H1 (cell line): ENCODE measurements at regions not wholly inside any gene's neighbourhood (a gene's known extent, or its start where the extent isn't known, plus 50 kb on each side); places are given as distances from the start of the nearest gene placed in this dataset.
"Not testable (repeated sequence)": the region's sequence is repeated elsewhere in the genome, so short reads cannot be mapped to it uniquely, and the experiment has no call there.

Experiments used
- CTCF ChIA-PET: fragments of 300-600 bp; sonication (Branson Sonifier 250); formaldehyde crosslinking; loops from one replicate; lab custom pipeline; 2021; ENCODE audit not compliant: partially characterized antibody; lab: Charles Lee
- POLR2A ChIA-PET: fragments of 300-600 bp; sonication (Branson Sonifier 250); formaldehyde crosslinking; loops from one replicate; lab custom pipeline; 2021; ENCODE audit warnings: inconsistent platforms; ENCODE audit not compliant: partially characterized antibody; lab: Charles Lee
- DNase-seq, 2 experiments: peaks; one replicate each; pipeline versions ENCODE4 v3.0.0 to v3.0.0-alpha.2; 2010 to 2022; ENCODE audit warnings: low spot score in 2 of 2, low read depth in 1 of 2, mixed read lengths in 1 of 2
- FAIRE-seq: peaks from 2 replicates; lab custom pipeline; 2011; peaks lifted over from hg19 to GRCh38; lab: Jason Lieb, UNC
- H2AFZ ChIP-seq: 2 replicates; pipeline ENCODE4 v1.8.1; 2012; ENCODE audit warnings: low read length, inconsistent platforms
- H2AK5ac ChIP-seq: 2 replicates; pipeline ENCODE4 v1.6.1; 2013; ENCODE audit warnings: low read depth, low read length
- H2BK120ac ChIP-seq: replicated peaks from 2 replicates; pipeline ENCODE3; 2013; ENCODE audit warnings: low read depth, low read length, inconsistent platforms
- H2BK12ac ChIP-seq: 2 replicates; pipeline ENCODE4 v1.6.1; 2013; ENCODE audit warnings: low read depth, low read length
- H2BK15ac ChIP-seq: 2 replicates; pipeline ENCODE4 v1.6.1; 2013; ENCODE audit warnings: low read length
- H2BK20ac ChIP-seq: 2 replicates; pipeline ENCODE4 v1.6.1; 2013; ENCODE audit warnings: low read length
- H2BK5ac ChIP-seq: 2 replicates; pipeline ENCODE4 v1.6.1; 2013; ENCODE audit warnings: low read depth, low read length
- H3K14ac ChIP-seq: 2 replicates; pipeline ENCODE4 v1.6.1; 2013; ENCODE audit warnings: inconsistent platforms; ENCODE audit not compliant: insufficient read length
- H3K18ac ChIP-seq: 2 replicates; pipeline ENCODE4 v1.6.1; 2013; ENCODE audit warnings: low read length; ENCODE audit errors: extremely low read depth
- H3K23ac ChIP-seq: 2 replicates; pipeline ENCODE4 v1.6.1; 2013; ENCODE audit warnings: inconsistent platforms; ENCODE audit not compliant: insufficient read length
- H3K23me2 ChIP-seq: 2 replicates; pipeline ENCODE4 v1.6.1; 2013; ENCODE audit warnings: low read depth, low read length
- H3K27ac ChIP-seq: 2 replicates; pipeline ENCODE4 v1.6.1; 2011; ENCODE audit warnings: low read depth, low read length, inconsistent platforms
- H3K27me3 ChIP-seq, 4 experiments: replicated peaks in 1 of 4; 1 replicate in 1 of 4; 2 replicates in 3 of 4; pipeline versions ENCODE4 v1.6.1 to v1.8.1; 2011 to 2013; ENCODE audit warnings: low read length in 3 of 4, mild to moderate bottlenecking in 3 of 4, inconsistent platforms in 2 of 4, mixed read lengths in 2 of 4, moderate library complexity in 1 of 4; ENCODE audit not compliant: control insufficient read depth in 3 of 4, insufficient read depth in 3 of 4; ENCODE audit errors: extremely low read depth in 1 of 4
- H3K36me3 ChIP-seq, 4 experiments: 2 replicates each; pipeline versions ENCODE4 v1.6.1 to v1.8.1; 2011 to 2013; ENCODE audit warnings: mild to moderate bottlenecking in 4 of 4, low read length in 3 of 4, moderate library complexity in 2 of 4, control low read depth in 1 of 4, inconsistent platforms in 1 of 4; ENCODE audit not compliant: insufficient read depth in 4 of 4, control insufficient read depth in 2 of 4
- H3K4ac ChIP-seq: replicated peaks from 2 replicates; pipeline ENCODE3; 2013; ENCODE audit warnings: low read length, low read depth, mixed read lengths, inconsistent platforms; ENCODE audit not compliant: insufficient read length
- H3K4me1 ChIP-seq, 4 experiments: replicated peaks in 1 of 4; 1 replicate in 1 of 4; 2 replicates in 3 of 4; pipeline versions ENCODE4 v1.6.1 to v1.8.1; 2011 to 2013; ENCODE audit warnings: low read length in 3 of 4, inconsistent platforms in 2 of 4, mixed read lengths in 1 of 4; ENCODE audit not compliant: insufficient read depth in 4 of 4, control insufficient read depth in 3 of 4
- H3K4me2 ChIP-seq, 2 experiments: 2 replicates each; pipeline versions ENCODE4 v1.6.1 to v1.8.1; 2011 to 2013; ENCODE audit warnings: low read depth in 2 of 2, low read length in 2 of 2, control low read depth in 1 of 2, inconsistent platforms in 1 of 2, mild to moderate bottlenecking in 1 of 2; ENCODE audit not compliant: insufficient read depth in 1 of 2
- H3K4me3 ChIP-seq, 4 experiments: fragments of 200-600, 300-600 bp in 1 of 4; sonication (generic), shearing (Covaris generic), sonication (Bioruptor Twin) in 1 of 4; 2 replicates each; pipeline versions ENCODE4 v1.5.1 to v1.8.1; 2011 to 2016; ENCODE audit warnings: low read length in 4 of 4, low read depth in 3 of 4, control low read depth in 2 of 4, inconsistent platforms in 2 of 4, mild to moderate bottlenecking in 2 of 4, mixed read lengths in 1 of 4, moderate library complexity in 1 of 4; ENCODE audit not compliant: insufficient read depth in 2 of 4; ENCODE audit errors: extremely low read depth in 1 of 4
- H3K56ac ChIP-seq: replicated peaks from 2 replicates; pipeline ENCODE3; 2013; ENCODE audit warnings: low read depth, mild to moderate bottlenecking, mixed read lengths, low read length, inconsistent platforms; ENCODE audit not compliant: insufficient read length
- H3K79me1 ChIP-seq: 2 replicates; pipeline ENCODE4 v1.6.1; 2013; ENCODE audit warnings: low read depth, low read length, control low read depth
- H3K79me2 ChIP-seq, 2 experiments: 2 replicates each; pipeline versions ENCODE4 v1.6.1 to v1.8.1; 2012 to 2013; ENCODE audit warnings: low read length in 2 of 2, mild to moderate bottlenecking in 2 of 2, inconsistent platforms in 1 of 2; ENCODE audit not compliant: insufficient read depth in 2 of 2, control insufficient read depth in 1 of 2
- H3K9ac ChIP-seq, 4 experiments: replicated peaks in 1 of 4; 1 replicate in 1 of 4; 2 replicates in 3 of 4; pipeline versions ENCODE4 v1.6.1 to v1.8.1; 2011 to 2013; ENCODE audit warnings: low read depth in 3 of 4, low read length in 3 of 4, control low read depth in 2 of 4, mild to moderate bottlenecking in 2 of 4, moderate library complexity in 2 of 4, inconsistent platforms in 1 of 4; ENCODE audit errors: extremely low read depth in 1 of 4
- H3K9me3 ChIP-seq, 2 experiments: 2 replicates each; pipeline versions ENCODE4 v1.6.1 to v1.8.1; 2012 to 2013; ENCODE audit warnings: mild to moderate bottlenecking in 2 of 2, moderate library complexity in 2 of 2, control low read depth in 1 of 2, inconsistent platforms in 1 of 2, low read depth in 1 of 2, low read length in 1 of 2, mixed read lengths in 1 of 2; ENCODE audit not compliant: insufficient read depth in 2 of 2
- H4K20me1 ChIP-seq, 2 experiments: replicated peaks in 1 of 2; 2 replicates each; pipeline versions ENCODE3 to v1.8.1; 2011 to 2013; ENCODE audit warnings: inconsistent platforms in 2 of 2, low read length in 2 of 2, mild to moderate bottlenecking in 1 of 2; ENCODE audit not compliant: insufficient read depth in 2 of 2, control insufficient read depth in 1 of 2
- H4K5ac ChIP-seq: 2 replicates; pipeline ENCODE4 v1.6.1; 2013; ENCODE audit warnings: low read length, low read depth, mixed read lengths, inconsistent platforms; ENCODE audit not compliant: insufficient read length
- H4K8ac ChIP-seq: 2 replicates; pipeline ENCODE4 v1.8.0; 2013; ENCODE audit warnings: mild to moderate bottlenecking, moderate library complexity, low read length, inconsistent platforms; ENCODE audit not compliant: insufficient read depth; ENCODE audit errors: extremely low read depth
- H4K91ac ChIP-seq: replicated peaks from 2 replicates; pipeline ENCODE3; 2013; ENCODE audit warnings: low read length, mixed read lengths, inconsistent platforms; ENCODE audit not compliant: insufficient read length
- WGBS, 2 experiments: shearing (Covaris generic) in 1 of 2; methylation state at CpG; one replicate each; pipeline versions ENCODE4 v1.1.6 to v1.1.7; 2013 to 2015; ENCODE audit warnings: low lambda C conversion rate in 2 of 2, mixed read lengths in 2 of 2, inconsistent platforms in 1 of 2, low coverage in 1 of 2, missing lambda C conversion rate in 1 of 2; ENCODE audit not compliant: insufficient replicate concordance in 2 of 2, insufficient coverage in 1 of 2, insufficient read length in 1 of 2; ENCODE audit errors: extremely low coverage in 1 of 2, missing lambda C conversion rate in 1 of 2; 5-methylcytosine and 5-hydroxymethylcytosine counted together

DNA sequence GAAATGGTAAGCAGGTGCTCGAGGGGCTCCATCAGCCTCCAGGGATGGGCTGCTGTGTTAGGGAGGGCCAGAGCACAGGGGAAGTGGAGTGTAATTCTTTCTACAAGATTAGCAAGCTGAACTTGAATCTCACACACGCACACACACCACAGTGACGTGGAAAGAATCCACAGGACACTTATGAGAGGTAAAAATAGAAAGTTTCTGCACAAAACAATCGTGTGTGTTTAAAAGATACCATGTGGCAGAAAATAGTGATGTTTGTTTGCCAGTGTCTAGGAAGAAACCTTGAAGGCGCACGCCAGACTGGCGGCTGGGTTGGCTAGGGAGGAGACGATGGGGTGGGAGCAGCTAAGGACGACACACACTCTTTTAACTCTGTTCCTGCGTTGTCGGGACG, 323.6 kb upstream of the PLGLB1 start:
- H3K27ac ChIP-seq, H4K91ac ChIP-seq, CTCF ChIA-PET, H3K79me2 ChIP-seq, H2AFZ ChIP-seq, H3K4me3 ChIP-seq, H4K8ac ChIP-seq, H3K4ac ChIP-seq, H3K9me3 ChIP-seq, POLR2A ChIA-PET, H3K4me1 ChIP-seq, H3K79me1 ChIP-seq, H3K14ac ChIP-seq, H2BK120ac ChIP-seq, H3K23ac ChIP-seq, H2BK12ac ChIP-seq, FAIRE-seq, H3K4me2 ChIP-seq, H3K56ac ChIP-seq, H3K18ac ChIP-seq, H4K20me1 ChIP-seq, H3K27me3 ChIP-seq, H3K9ac ChIP-seq, DNase-seq, H2BK5ac ChIP-seq, H4K5ac ChIP-seq, H3K36me3 ChIP-seq, H2BK20ac ChIP-seq, H3K23me2 ChIP-seq, H2AK5ac ChIP-seq, H2BK15ac ChIP-seq: not testable (repeated sequence)
- 94% methylated on average over 11 of the region's 12 CpGs; no CpG with 5 or more reads in 1 of the 2 experiments for whole genome bisulfite sequencing, 2 experiments

DNA sequence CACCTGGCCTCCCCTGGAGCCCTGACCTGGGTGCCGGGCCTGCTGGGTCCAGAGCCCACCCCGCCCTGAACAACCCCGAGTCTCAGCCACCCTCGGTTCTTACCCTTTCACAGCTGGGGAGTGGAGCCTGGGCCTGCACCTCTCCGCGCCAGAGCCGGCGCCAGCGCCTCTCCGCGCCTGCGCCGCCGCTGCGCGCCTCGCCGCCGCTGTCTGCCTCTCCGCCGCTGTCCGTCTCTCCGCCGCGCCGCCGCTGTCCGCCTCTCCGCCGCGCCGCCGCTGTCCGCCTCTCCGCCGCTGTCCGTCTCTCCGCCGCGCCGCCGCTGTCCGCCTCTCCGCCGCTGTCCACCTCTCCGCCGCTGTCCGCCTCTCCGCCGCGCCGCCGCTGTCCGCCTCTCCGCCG, 326.9 kb upstream of the PLGLB1 start:
- H4K5ac ChIP-seq, H3K4ac ChIP-seq, FAIRE-seq, H2BK120ac ChIP-seq, H3K23ac ChIP-seq, H2AFZ ChIP-seq, H3K9ac ChIP-seq, H3K4me1 ChIP-seq, H3K18ac ChIP-seq, H2BK12ac ChIP-seq, H2BK20ac ChIP-seq, H4K20me1 ChIP-seq, H3K27ac ChIP-seq, POLR2A ChIA-PET, H2AK5ac ChIP-seq, H4K91ac ChIP-seq, H3K79me1 ChIP-seq, H3K36me3 ChIP-seq, DNase-seq, H3K56ac ChIP-seq, H4K8ac ChIP-seq, H3K14ac ChIP-seq, H3K79me2 ChIP-seq, CTCF ChIA-PET, H3K23me2 ChIP-seq, H3K9me3 ChIP-seq, H2BK15ac ChIP-seq, H3K27me3 ChIP-seq, H2BK5ac ChIP-seq: not testable (repeated sequence)
- 0% methylated on average over 3 of the region's 56 CpGs; no CpG with 5 or more reads in 1 of the 2 experiments for WGBS, 2 experiments
- Histone ChIP-seq H3K4me2 (peak overlapping the region in 1 of 2 experiments; percentile 46; a peak in 1 of 4 replicates), H3K4me3 (peak overlapping the region in 2 of 4 experiments; percentile 13 to 51; a peak in 4 of 8 replicates)
